NB4 (cell line): ENCODE measurements at regions not wholly inside any gene's neighbourhood (a gene's known extent, or its start where the extent isn't known, plus 50 kb on each side); places are given as distances from the start of the nearest gene placed in this dataset.

Experiments used
- DNase-seq: peaks from one replicate; pipeline ENCODE4 v3.0.0; 2010; ENCODE audit warnings: low read depth
- H3K4me3 ChIP-seq: one replicate; pipeline ENCODE4 v1.5.1; 2011; ENCODE audit warnings: mild to moderate bottlenecking, low read depth, low read length, moderate library complexity
- MYC ChIP-seq: IDR thresholded peaks from 2 replicates; pipeline ENCODE4 v1.6.1; 2011; ENCODE audit warnings: low read depth, low read length
- POLR2A ChIP-seq: IDR thresholded peaks from 2 replicates; pipeline ENCODE4 v1.6.1; 2011; ENCODE audit warnings: mild to moderate bottlenecking; ENCODE audit not compliant: insufficient read length; ENCODE audit errors: extremely low read depth
- TF ChIP-seq, protein P1 (sequence below): IDR thresholded peaks from one replicate; pipeline ENCODE4 v1.5.1; 2012; ENCODE audit warnings: low read depth, low read length
- TF ChIP-seq, protein P2 (sequence below): IDR thresholded peaks from 2 replicates; pipeline ENCODE4 v1.6.1; 2011; ENCODE audit warnings: low read depth, low read length

DNA sequence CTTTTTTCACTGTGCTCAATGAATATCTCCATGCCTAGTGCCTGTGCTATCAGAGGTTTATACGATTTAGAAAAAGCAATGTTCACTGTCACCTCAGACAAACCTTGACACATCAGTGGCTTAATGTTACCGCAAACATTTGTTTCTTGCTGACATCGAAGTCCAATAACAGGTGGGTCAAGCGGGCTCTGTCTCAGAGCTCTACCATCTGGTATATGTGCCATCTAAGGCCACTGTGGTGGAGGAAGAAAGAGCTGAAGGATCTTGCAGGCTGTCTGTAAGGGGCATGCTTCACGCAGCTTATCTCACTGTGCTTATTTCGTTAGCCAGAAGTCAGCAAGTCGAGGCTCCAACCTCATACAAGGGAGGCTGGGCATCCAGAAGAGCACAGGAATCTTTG is 189.5 kb upstream of the NTF3 start:
- TF ChIP-seq, protein P1, sequence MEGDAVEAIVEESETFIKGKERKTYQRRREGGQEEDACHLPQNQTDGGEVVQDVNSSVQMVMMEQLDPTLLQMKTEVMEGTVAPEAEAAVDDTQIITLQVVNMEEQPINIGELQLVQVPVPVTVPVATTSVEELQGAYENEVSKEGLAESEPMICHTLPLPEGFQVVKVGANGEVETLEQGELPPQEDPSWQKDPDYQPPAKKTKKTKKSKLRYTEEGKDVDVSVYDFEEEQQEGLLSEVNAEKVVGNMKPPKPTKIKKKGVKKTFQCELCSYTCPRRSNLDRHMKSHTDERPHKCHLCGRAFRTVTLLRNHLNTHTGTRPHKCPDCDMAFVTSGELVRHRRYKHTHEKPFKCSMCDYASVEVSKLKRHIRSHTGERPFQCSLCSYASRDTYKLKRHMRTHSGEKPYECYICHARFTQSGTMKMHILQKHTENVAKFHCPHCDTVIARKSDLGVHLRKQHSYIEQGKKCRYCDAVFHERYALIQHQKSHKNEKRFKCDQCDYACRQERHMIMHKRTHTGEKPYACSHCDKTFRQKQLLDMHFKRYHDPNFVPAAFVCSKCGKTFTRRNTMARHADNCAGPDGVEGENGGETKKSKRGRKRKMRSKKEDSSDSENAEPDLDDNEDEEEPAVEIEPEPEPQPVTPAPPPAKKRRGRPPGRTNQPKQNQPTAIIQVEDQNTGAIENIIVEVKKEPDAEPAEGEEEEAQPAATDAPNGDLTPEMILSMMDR: no peak
- TF ChIP-seq POLR2A (no peak), MYC (no peak)
- TF ChIP-seq, protein P2, sequence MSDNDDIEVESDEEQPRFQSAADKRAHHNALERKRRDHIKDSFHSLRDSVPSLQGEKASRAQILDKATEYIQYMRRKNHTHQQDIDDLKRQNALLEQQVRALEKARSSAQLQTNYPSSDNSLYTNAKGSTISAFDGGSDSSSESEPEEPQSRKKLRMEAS: no peak
- DNase-seq: no peak
- H3K4me3 ChIP-seq: no peak overlapping the region

DNA sequence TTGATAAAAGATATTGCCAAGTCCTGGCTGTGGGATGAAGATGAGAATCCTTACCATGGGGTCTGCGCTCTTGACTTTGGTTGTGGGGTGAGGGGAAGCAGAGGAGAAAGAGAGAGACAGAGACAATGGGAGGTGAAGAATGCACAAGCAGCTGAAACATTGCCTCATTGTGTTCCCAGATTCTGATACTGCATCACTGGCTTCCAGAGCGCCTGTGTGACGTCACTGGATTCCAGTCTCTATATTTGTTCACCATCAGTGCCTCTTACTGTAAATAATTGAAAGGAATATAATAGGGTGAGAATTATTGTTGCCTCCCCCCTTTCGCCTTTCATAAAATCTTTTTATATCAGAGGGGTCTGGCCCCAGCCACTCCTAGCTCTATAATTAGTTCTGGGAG is 188.9 kb upstream of the NTF3 start:
- TF ChIP-seq, protein P2: no peak
- no peak for TF ChIP-seq POLR2A
- no peak for TF ChIP-seq MYC
- TF ChIP-seq, protein P1: no peak
- no peak overlapping the region for H3K4me3 ChIP-seq
- no peak for DNase-seq

DNA sequence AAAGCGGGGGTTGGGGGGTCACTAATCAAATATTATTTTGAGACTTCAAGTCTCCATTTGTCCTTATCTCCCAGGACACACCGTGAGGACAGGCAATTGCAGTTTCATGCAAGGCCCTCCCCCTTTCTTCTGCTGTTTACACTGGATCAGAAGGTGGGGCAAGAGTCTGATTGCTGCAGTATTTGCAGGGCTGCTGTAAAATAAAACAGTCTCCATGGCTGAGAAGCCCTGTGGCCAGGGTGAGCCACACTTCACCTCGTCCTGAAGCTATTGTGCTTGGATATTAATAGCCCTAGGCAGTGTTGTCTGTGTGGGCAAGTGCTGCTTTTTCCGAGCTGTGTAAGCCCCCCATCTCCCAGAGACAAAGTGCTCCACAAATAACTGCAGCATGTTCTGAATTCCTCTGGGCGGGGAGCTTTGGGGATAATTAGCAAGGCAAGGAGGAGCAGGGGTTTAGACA is 187.4 kb upstream of the NTF3 start:
- DNase-seq: no peak
- TF ChIP-seq, protein P1: no peak
- no peak for TF ChIP-seq POLR2A
- TF ChIP-seq, protein P2: no peak
- no peak for TF ChIP-seq MYC
- no peak overlapping the region for H3K4me3 ChIP-seq

DNA sequence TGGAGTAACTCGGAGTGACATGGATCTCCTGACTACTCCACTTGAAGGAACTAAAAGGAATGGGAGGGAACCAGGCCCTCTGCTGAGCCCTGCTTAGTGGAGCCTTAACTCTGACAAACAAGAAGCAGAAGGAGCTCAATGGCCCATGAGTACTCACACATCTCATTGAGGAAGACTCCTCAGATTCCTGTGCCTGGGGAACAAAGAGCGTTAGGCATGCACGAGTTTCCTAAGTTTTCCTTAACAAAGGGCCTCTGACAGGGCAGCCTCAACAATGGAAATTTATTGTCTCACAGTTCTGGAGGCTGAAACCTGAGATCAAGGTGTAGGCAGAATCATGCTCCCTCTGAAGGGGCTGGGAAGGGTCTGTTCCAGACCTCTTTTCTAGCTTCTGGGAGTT is 185.7 kb upstream of the NTF3 start:
- H3K4me3 ChIP-seq: no peak overlapping the region
- DNase-seq: no peak
- TF ChIP-seq, protein P1: no peak
- TF ChIP-seq MYC: no peak
- TF ChIP-seq, protein P2: no peak
- no peak for TF ChIP-seq POLR2A

DNA sequence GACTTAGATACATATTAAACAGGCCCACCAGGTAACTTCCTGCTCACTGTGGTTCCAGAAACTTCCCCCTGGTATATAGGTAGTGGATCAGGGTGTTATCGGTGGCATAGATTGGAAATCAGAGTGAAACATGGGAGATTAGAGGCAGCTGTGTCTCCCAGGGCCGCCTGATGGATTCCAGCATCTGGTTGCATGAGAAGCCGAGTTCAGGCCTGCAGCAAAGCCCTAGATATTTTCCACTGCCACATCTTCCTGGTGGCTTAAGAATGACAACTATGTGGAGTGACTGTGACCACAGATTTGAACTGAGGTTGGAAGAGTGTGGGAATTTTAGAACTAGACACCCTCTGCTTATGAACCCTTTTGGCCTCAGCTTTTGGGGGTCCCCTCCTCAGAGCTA is 184.8 kb upstream of the NTF3 start:
- TF ChIP-seq, protein P1: no peak
- no peak for TF ChIP-seq POLR2A
- TF ChIP-seq, protein P2: no peak
- no peak for TF ChIP-seq MYC
- H3K4me3 ChIP-seq: no peak overlapping the region
- no peak for DNase-seq

DNA sequence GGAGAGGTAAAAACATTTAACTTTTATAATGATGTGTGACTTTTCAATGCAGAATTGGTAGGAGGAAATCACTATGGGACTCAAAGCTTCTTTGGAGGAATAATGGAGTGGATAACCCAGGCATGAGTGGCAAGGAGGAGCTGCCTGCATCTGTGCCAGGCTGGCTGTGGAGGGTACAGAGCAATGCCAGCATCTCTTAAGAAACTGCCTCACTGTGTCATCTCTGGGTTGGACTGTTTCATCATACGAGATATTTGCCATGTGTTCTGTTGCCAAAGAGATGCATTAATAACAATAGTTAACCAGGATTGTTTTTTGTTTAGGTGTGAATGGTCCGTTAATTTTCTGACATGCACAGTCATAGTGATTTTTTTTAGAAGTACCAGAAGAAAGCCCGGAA is 183.7 kb upstream of the NTF3 start:
- TF ChIP-seq MYC (no peak), POLR2A (no peak)
- TF ChIP-seq, protein P2: no peak
- TF ChIP-seq, protein P1: no peak
- DNase-seq: no peak
- no peak overlapping the region for H3K4me3 ChIP-seq
